ENCODE measurements at regions not wholly inside any gene's neighbourhood (a gene's known extent, or its start where the extent isn't known, plus 50 kb on each side); places are given as distances from the start of the nearest gene placed in this dataset.
"Not testable (repeated sequence)": the region's sequence is repeated elsewhere in the genome, so short reads cannot be mapped to it uniquely, and the experiment has no call there.

GRCh38 chr7:153404781-153405279, 645.3 kb downstream of the ACTR3B start:
- DNase-seq (ENCODE audit: low spot score), result no peak

GRCh38 chr7:153405704-153406485, 646.3 kb upstream of the DPP6 start:
- no peak for DNase-seq (ENCODE audit: low spot score)

GRCh38 chr7:153406486-153406872, 645.7 kb upstream of the DPP6 start:
- DNase-seq (ENCODE audit: low spot score), result no peak

GRCh38 chr7:153407291-153408046, 644.7 kb upstream of the DPP6 start:
- no peak for DNase-seq (ENCODE audit: low spot score)

GRCh38 chr7:153408360-153409335, 643.5 kb upstream of the DPP6 start:
- DNase-seq (ENCODE audit: low spot score), result no peak

- not testable (repeated sequence) for DNase-seq (ENCODE audit: low spot score)
Measured at GRCh38 chr7:153409567-153410342, 642.4 kb upstream of the DPP6 start.

GRCh38 chr7:153410997-153411642, 641.1 kb upstream of the DPP6 start:
- DNase-seq (ENCODE audit: low spot score), result not testable (repeated sequence)

- DNase-seq (ENCODE audit: low spot score), result not testable (repeated sequence)
Measured at GRCh38 chr7:153412114-153412823, 639.9 kb upstream of the DPP6 start.

- not testable (repeated sequence) for DNase-seq (ENCODE audit: low spot score)
Measured at GRCh38 chr7:153412824-153413198, 639.4 kb upstream of the DPP6 start.

GRCh38 chr7:153413199-153413539, 639.0 kb upstream of the DPP6 start:
- DNase-seq (ENCODE audit: low spot score), result no peak

- no peak for DNase-seq (ENCODE audit: low spot score)
Measured at GRCh38 chr7:153413540-153414287, 638.5 kb upstream of the DPP6 start.

GRCh38 chr7:153414288-153414629, 637.9 kb upstream of the DPP6 start:
- no peak for DNase-seq (ENCODE audit: low spot score)

GRCh38 chr7:153415632-153416031, 636.6 kb upstream of the DPP6 start:
- no peak for DNase-seq (ENCODE audit: low spot score)

GRCh38 chr7:153422291-153423209, 629.6 kb upstream of the DPP6 start:
- DNase-seq (ENCODE audit: low spot score), result no peak

- DNase-seq (ENCODE audit: low spot score), result no peak
Measured at GRCh38 chr7:153423210-153423590, 629.0 kb upstream of the DPP6 start.

GRCh38 chr7:153430931-153431330, 621.3 kb upstream of the DPP6 start:
- no peak for DNase-seq (ENCODE audit: low spot score)

- no peak for DNase-seq (ENCODE audit: low spot score)
Measured at GRCh38 chr7:153432063-153432462, 620.1 kb upstream of the DPP6 start.

GRCh38 chr7:153433223-153433622, 619.0 kb upstream of the DPP6 start:
- no peak for DNase-seq (ENCODE audit: low spot score)

Data from mesenteric fat pad (tissue), 1 donor.